ENCODE measurements at regions not wholly inside any gene's neighbourhood (a gene's known extent, or its start where the extent isn't known, plus 50 kb on each side); places are given as distances from the start of the nearest gene placed in this dataset.

DNA sequence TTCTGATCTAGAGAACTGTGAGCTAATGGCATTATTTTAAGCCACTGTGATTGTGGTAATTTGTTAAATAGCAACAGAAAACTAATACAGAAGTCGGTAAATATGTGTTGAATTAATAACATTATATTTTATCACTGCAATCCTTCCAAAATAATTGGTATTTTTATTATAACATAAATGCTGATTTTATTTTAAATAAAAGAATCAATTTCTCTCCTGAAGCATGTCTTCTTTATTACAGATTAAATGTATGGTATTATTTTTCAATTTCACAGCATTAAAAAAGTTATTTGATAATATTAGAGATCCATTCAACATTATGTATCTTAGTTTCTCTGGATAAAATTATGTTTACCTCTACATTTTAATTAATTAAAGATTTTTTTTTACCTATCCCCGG, 165.5 kb upstream of the EDIL3 start:
- TF ChIP-seq, protein P1, sequence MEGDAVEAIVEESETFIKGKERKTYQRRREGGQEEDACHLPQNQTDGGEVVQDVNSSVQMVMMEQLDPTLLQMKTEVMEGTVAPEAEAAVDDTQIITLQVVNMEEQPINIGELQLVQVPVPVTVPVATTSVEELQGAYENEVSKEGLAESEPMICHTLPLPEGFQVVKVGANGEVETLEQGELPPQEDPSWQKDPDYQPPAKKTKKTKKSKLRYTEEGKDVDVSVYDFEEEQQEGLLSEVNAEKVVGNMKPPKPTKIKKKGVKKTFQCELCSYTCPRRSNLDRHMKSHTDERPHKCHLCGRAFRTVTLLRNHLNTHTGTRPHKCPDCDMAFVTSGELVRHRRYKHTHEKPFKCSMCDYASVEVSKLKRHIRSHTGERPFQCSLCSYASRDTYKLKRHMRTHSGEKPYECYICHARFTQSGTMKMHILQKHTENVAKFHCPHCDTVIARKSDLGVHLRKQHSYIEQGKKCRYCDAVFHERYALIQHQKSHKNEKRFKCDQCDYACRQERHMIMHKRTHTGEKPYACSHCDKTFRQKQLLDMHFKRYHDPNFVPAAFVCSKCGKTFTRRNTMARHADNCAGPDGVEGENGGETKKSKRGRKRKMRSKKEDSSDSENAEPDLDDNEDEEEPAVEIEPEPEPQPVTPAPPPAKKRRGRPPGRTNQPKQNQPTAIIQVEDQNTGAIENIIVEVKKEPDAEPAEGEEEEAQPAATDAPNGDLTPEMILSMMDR (IDR thresholded peaks at IDR 0.05) = no peak
- TF ChIP-seq POLR2A (IDR thresholded peaks at IDR 0.05) = no peak
